ENCODE measurements at regions not wholly inside any gene's neighbourhood (a gene's known extent, or its start where the extent isn't known, plus 50 kb on each side); places are given as distances from the start of the nearest gene placed in this dataset.

DNA sequence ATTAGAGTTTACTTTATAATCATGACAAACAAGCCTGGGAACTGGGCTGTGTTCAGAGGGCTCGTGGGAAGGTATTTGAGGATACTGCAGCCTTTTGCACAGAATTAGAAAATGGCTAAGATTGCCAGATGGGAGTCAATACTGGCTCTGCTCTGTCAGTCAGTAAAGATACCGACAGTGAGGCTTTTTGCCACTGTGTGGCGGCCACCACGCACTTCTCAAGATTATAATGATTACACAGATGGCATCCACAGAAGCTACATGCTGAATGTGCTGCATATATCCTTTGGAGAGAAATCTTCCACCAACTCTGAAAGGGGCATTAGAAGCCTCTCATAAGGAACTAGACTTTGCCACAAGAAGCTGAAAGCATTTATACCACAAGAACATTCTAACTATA, 213.4 kb upstream of the PTBP2 start:
- TF ChIP-seq POLR2A (IDR thresholded peaks at IDR 0.05) = no peak
- TF ChIP-seq, protein P1, sequence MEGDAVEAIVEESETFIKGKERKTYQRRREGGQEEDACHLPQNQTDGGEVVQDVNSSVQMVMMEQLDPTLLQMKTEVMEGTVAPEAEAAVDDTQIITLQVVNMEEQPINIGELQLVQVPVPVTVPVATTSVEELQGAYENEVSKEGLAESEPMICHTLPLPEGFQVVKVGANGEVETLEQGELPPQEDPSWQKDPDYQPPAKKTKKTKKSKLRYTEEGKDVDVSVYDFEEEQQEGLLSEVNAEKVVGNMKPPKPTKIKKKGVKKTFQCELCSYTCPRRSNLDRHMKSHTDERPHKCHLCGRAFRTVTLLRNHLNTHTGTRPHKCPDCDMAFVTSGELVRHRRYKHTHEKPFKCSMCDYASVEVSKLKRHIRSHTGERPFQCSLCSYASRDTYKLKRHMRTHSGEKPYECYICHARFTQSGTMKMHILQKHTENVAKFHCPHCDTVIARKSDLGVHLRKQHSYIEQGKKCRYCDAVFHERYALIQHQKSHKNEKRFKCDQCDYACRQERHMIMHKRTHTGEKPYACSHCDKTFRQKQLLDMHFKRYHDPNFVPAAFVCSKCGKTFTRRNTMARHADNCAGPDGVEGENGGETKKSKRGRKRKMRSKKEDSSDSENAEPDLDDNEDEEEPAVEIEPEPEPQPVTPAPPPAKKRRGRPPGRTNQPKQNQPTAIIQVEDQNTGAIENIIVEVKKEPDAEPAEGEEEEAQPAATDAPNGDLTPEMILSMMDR (IDR thresholded peaks at IDR 0.05) = no peak
